ENCODE measurements at regions not wholly inside any gene's neighbourhood (a gene's known extent, or its start where the extent isn't known, plus 50 kb on each side); places are given as distances from the start of the nearest gene placed in this dataset.

- TF ChIP-seq CTCF (IDR thresholded peaks at IDR 0.05; ENCODE audit: low read depth, low read length) = no peak
- no peak overlapping the region for H3K4me3 ChIP-seq (ENCODE audit: low read depth, low read length)
Measured at GRCh38 chr6:56399672-56400263, 152.4 kb upstream of the COL21A1 start.

GRCh38 chr6:56399250-56399671 lies 151.9 kb upstream of the COL21A1 start:
- TF ChIP-seq CTCF (IDR thresholded peaks at IDR 0.05; ENCODE audit: low read depth, low read length) = no peak
- no peak overlapping the region for H3K4me3 ChIP-seq (ENCODE audit: low read depth, low read length)

GRCh38 chr6:56396435-56396834 lies 149.1 kb upstream of the COL21A1 start:
- TF ChIP-seq CTCF (IDR thresholded peaks at IDR 0.05; ENCODE audit: low read depth, low read length) = no peak
- no peak overlapping the region for H3K4me3 ChIP-seq (ENCODE audit: low read depth, low read length)

- no peak overlapping the region for H3K4me3 ChIP-seq (ENCODE audit: low read depth, low read length)
- no peak for TF ChIP-seq CTCF (IDR thresholded peaks at IDR 0.05; ENCODE audit: low read depth, low read length)
Measured at GRCh38 chr6:56393615-56394612, 146.5 kb upstream of the COL21A1 start.

- H3K4me3 ChIP-seq (ENCODE audit: low read depth, low read length) = no peak overlapping the region
- TF ChIP-seq CTCF (IDR thresholded peaks at IDR 0.05; ENCODE audit: low read depth, low read length) = no peak
Measured at GRCh38 chr6:56388415-56388755, 141.0 kb upstream of the COL21A1 start.

GRCh38 chr6:56387621-56388414 lies 140.4 kb upstream of the COL21A1 start:
- TF ChIP-seq CTCF (IDR thresholded peaks at IDR 0.05; ENCODE audit: low read depth, low read length) = no peak
- H3K4me3 ChIP-seq (ENCODE audit: low read depth, low read length) = no peak overlapping the region

All from WI38 (cell line).